Lower leg skin (tissue), 4 donors: ENCODE measurements at regions not wholly inside any gene's neighbourhood (a gene's known extent, or its start where the extent isn't known, plus 50 kb on each side); places are given as distances from the start of the nearest gene placed in this dataset.

Experiments used
- DNase-seq, 2 donors: peaks; one replicate each; pipeline ENCODE4 v3.0.0-alpha.2; 2019; ENCODE audit warnings: low spot score in 2 of 2
- H3K4me3 ChIP-seq: fragments of 200-600 bp; sonication (generic); 2 replicates; pipeline ENCODE4 v1.5.1; 2017; ENCODE audit warnings: mild to moderate bottlenecking, low read depth; ENCODE audit not compliant: poor library complexity, severe bottlenecking
- POLR2A ChIP-seq, 2 donors: fragments of 450-650 bp; IDR thresholded peaks; one replicate each; pipeline ENCODE4 v1.6.1; 2016 to 2017; ENCODE audit warnings: antibody characterized with exemption in 2 of 2, mild to moderate bottlenecking in 1 of 2, moderate library complexity in 1 of 2
- WGBS, 2 donors: methylation state at CpG; one replicate each; pipeline ENCODE4 v1.1.5; 2018; 5-methylcytosine and 5-hydroxymethylcytosine counted together
- intact Hi-C: fragments of 100-400 bp; cut with DNase I; formaldehyde crosslinking; loops from one replicate; pipeline ENCODE4 v1.15.0; 2023; ENCODE audit warnings: low total_unique reads
- TF ChIP-seq, protein P1 (sequence below), 3 donors: fragments of 450-650 bp; IDR thresholded peaks; one replicate each; pipeline ENCODE4 v1.5.1; 2016; ENCODE audit warnings: antibody characterized with exemption in 3 of 3, mild to moderate bottlenecking in 3 of 3, moderate library complexity in 2 of 3

DNA sequence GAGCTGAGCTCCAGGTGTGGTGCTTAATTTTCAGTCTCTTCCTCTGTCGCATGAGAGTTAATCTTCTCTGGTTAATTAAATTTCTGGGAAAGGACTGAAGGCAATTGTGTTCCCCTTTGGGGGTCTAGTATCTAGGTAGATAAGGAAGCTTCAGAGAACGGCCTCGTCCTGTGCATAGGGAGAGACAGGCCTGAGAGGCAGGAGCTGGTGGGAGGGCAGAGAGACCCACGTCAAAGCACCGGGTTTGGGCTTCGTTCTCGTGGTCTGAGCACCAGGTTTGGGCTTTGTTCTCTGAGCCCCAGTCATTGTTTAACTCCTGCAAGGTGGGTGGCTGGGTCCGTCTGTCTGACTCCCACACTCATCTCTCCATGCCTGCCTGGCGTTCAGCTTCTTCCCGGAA, 160.8 kb upstream of the PITRM1 start:
- intact Hi-C loops: no loop called here
- 83 to 87% methylated on average over 10 of the region's 10 CpGs for WGBS, 2 donors
- peak in 1 of 2 donors; percentile 61 for DNase-seq
- H3K4me3 ChIP-seq: no peak overlapping the region
- TF ChIP-seq POLR2A (IDR thresholded peaks at IDR 0.05): no peak
- TF ChIP-seq, protein P1, sequence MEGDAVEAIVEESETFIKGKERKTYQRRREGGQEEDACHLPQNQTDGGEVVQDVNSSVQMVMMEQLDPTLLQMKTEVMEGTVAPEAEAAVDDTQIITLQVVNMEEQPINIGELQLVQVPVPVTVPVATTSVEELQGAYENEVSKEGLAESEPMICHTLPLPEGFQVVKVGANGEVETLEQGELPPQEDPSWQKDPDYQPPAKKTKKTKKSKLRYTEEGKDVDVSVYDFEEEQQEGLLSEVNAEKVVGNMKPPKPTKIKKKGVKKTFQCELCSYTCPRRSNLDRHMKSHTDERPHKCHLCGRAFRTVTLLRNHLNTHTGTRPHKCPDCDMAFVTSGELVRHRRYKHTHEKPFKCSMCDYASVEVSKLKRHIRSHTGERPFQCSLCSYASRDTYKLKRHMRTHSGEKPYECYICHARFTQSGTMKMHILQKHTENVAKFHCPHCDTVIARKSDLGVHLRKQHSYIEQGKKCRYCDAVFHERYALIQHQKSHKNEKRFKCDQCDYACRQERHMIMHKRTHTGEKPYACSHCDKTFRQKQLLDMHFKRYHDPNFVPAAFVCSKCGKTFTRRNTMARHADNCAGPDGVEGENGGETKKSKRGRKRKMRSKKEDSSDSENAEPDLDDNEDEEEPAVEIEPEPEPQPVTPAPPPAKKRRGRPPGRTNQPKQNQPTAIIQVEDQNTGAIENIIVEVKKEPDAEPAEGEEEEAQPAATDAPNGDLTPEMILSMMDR (IDR thresholded peaks at IDR 0.05): no peak

DNA sequence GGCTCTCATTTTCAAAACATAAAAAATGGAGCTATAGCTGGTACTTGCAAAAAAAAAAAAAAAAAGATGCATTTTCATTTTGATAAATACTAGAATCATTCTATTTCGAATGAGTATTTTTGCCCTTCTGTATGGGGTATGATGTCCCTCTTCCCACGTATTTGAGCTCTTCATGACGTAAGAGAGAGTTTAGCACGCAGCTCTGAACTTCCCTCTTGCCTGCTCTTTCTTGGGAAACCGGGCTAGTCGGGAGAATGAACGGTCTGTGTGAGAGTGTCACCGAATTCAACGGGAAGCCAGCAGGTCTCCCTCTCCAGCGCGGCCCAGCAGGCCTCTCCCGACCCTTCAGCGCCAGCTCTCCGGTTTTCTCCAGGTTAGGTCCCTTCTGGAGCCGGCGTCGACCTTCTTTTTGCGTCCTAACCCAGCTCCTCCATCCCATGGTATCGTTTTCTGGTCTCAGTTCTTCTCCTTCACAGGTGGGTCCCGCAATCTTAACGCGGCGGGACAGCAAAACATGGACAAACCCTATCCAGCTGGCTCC, 159.2 kb upstream of the PITRM1 start:
- no peak overlapping the region for H3K4me3 ChIP-seq
- DNase-seq: no peak
- WGBS, 2 donors: 94 to 96% methylated on average over 23 of the region's 23 CpGs
- intact Hi-C loops: no loop called here
- TF ChIP-seq, protein P1 (IDR thresholded peaks at IDR 0.05): no peak
- no peak for TF ChIP-seq POLR2A (IDR thresholded peaks at IDR 0.05)

DNA sequence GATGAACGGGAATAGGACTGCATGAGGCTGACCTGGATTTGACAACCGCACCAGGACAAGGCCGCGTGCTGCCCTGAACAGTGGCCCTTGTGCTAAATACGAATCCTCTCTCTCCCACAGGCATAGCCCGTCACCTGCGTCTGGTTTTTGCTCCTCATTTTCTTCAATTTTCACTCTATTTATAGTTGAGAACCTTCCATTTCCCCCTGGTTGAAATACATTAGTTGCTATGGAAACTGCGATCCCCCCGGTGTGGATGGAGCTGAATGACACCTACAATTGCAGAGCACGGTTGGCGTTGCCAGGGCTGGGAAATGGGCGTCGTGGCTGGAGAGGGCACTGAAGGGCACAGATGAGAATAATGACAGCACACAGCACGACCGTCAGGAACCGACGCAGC, 158.6 kb upstream of the PITRM1 start:
- no peak for DNase-seq
- WGBS, 2 donors: 97% methylated on average over 17 of the region's 17 CpGs
- no peak overlapping the region for H3K4me3 ChIP-seq
- intact Hi-C loops: no loop called here
- TF ChIP-seq POLR2A (IDR thresholded peaks at IDR 0.05): no peak
- TF ChIP-seq, protein P1 (IDR thresholded peaks at IDR 0.05): no peak

DNA sequence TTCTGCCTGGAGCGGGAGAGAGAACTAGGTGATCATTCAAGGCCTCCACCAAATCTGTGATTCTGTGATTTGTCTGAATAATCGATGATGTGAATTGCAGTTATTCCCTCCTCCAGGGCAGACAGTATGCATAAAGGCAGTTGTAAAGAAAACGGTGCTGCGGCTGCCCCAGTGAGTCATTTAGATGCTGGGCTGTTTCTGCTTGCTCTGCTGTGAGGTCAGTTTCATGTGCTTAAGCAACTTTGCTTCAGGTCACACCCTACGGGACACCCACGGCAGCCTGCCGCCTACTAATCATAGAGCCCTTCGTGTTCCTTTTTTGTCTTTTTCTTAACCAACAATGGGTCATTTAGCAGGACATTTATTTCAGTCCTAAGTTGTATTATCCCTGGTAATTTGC, 158.1 kb upstream of the PITRM1 start:
- no peak for TF ChIP-seq POLR2A (IDR thresholded peaks at IDR 0.05)
- TF ChIP-seq, protein P1 (IDR thresholded peaks at IDR 0.05): no peak
- intact Hi-C loops: no loop called here
- 27 to 53% methylated on average over 8 of the region's 8 CpGs for WGBS, 2 donors
- peak; percentile 59 to 78 for DNase-seq
- H3K4me3 ChIP-seq: no peak overlapping the region

DNA sequence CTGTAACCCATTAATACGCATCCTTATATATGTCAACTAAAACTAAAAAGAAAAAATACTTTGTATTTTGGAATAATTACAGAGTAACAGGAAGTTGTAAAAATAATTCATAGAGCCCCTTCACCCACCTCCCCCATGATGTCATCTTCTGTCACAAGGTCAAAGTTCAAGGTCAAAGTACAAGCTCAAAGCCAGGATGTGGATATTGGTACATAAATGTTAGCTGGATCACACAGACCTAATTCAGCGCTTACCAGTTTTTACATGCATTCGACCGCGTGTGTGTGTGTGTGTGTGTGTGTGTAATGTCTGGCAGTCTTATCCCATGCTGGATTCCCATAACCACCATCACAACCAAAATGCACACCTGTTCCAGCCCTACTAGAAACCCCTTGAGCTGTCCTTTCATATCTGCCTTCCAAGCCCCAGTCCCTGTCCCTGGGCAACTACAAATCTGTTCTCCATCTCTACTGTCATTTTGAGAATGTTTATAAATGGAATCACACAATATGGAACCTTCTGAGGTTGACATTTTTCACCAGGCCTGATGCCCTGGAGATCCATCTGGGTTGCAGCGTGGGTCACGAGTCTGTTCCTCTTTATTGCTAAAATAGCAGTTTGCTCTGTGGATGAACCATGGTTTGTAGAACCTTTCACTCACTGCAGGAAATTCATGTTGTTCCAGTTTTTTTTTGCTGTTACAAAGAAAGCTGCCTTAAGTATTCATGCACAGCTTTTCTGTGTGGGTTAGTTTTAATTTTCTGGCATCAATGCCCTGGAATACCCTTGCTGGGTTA, 153.6 kb upstream of the PITRM1 start:
- H3K4me3 ChIP-seq: no peak overlapping the region
- intact Hi-C loops: no loop called here
- TF ChIP-seq, protein P1 (IDR thresholded peaks at IDR 0.05): no peak
- no peak for TF ChIP-seq POLR2A (IDR thresholded peaks at IDR 0.05)
- DNase-seq: no peak
- 81 to 86% methylated on average over 7 of the region's 7 CpGs for WGBS, 2 donors
